NCI-H2227 treated with DMSO at 0.1 percent for 48 hours (cell line): ENCODE measurements at regions not wholly inside any gene's neighbourhood (a gene's known extent, or its start where the extent isn't known, plus 50 kb on each side); places are given as distances from the start of the nearest gene placed in this dataset.

Experiments
- DNase-seq: peaks from one replicate; lab custom pipeline; 2025; lab: John Stamatoyannopoulos, UW

GRCh38 chr15:47506329-47507100 is 210.8 kb upstream of the SEMA6D start:
- peak; percentile 13 for DNase-seq

GRCh38 chr15:47507221-47507985 is 209.9 kb upstream of the SEMA6D start:
- DNase-seq = no peak

DNA sequence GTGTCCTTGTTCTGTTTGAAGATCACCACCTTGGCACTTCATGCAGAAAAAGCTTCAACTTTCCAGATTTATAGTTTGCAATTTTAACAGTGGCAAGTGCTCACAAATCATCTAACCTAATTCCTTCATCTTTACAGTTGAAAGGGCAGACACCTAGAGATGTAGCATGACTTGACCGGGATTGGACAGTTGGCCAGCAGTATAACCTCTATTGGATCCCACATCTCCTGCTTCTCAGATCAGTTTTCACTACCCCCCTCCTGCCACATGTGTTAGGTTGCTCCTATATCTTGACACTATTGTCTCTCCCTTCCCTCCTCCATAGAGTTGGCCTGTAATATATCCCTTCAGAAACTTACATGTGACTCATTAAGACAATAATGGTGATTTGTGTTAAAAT is 206.0 kb upstream of the SEMA6D start:
- DNase-seq = no peak

GRCh38 chr15:47513471-47513870 is 203.8 kb upstream of the SEMA6D start:
- no peak for DNase-seq

DNA sequence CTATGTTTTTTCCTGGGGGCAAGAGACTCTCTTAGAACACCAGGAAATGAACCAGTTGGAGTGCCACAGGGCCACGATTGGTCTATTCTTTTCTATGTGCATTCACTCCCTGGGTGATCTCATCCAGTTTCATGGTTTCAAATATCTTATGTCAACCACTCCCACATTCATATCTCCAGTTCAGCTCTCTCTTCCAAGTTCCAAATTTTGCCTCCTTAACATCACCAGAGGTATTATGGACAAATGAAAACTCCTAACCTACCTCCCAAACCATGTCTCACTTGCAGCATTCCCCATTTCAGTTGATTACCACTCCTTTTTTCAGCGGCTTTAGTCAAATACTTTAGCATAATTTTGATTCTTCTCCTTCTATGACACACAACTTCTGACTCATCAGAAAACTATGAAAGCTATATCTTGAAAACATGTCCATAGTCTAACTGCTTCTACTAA is 203.1 kb upstream of the SEMA6D start:
- DNase-seq = no peak

DNA sequence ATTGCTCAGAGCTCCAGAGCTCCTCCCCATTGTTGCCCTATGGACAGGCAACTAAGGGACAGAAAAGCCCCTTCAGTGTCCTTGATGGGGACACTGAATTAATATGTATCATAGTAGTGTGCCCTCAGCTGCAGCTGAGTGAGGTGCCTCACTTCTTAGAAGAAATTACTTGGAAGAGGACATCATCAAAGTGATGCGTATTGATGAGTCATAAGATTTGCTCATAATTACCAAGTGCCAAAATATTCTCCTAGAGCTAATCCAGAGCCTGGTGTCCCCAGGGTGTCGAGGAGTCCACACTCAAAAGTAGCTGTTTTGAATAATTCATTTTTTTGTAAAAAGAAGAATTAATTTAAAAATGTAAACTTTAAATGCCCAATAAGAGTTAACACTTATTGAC is 200.7 kb upstream of the SEMA6D start:
- no peak for DNase-seq

- no peak for DNase-seq
Observed at GRCh38 chr15:47516972-47517371, 200.3 kb upstream of the SEMA6D start.

DNA sequence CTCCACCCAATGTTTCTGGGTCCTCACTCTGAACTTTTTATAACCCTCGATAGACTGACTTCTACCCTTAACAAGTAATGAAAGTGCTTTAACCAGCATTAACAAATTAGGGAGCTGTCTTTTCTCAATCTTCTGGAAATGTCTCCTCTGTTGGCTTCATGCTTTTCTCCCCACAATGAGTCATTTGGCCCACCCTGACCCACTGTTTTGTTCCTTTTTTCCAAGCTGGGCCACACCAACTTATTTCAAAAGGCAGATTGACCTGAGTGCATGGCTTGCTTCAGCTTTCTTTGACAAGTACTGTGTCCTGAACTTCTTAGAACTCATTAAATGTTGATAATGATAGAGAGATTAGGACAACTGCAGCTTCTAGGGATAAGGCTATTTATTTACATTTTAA is 199.6 kb upstream of the SEMA6D start:
- DNase-seq = no peak

GRCh38 chr15:47523681-47524475 is 193.4 kb upstream of the SEMA6D start:
- DNase-seq = no peak

GRCh38 chr15:47529241-47529640 is 188.1 kb upstream of the SEMA6D start:
- DNase-seq = no peak

DNA sequence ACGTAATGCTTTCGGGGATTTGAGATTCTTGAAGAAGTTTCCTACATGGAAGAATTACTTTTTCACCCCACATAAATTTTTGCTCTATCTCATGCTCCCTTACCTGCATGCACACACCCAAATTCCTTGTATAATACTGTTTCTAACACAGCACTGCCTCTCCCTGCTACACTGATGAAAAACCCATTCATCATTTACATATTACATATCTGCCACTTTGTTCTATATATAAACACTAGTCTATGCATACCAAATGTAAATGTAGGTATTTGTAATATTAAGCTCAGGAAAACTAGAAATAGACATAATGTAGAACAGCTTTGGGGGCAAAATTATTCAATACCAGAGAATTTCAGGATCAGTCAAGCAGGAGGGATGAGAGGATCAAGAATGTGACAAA is 182.6 kb upstream of the SEMA6D start:
- no peak for DNase-seq

- no peak for DNase-seq
Observed at GRCh38 chr15:47541562-47541961, 175.7 kb upstream of the SEMA6D start.

DNA sequence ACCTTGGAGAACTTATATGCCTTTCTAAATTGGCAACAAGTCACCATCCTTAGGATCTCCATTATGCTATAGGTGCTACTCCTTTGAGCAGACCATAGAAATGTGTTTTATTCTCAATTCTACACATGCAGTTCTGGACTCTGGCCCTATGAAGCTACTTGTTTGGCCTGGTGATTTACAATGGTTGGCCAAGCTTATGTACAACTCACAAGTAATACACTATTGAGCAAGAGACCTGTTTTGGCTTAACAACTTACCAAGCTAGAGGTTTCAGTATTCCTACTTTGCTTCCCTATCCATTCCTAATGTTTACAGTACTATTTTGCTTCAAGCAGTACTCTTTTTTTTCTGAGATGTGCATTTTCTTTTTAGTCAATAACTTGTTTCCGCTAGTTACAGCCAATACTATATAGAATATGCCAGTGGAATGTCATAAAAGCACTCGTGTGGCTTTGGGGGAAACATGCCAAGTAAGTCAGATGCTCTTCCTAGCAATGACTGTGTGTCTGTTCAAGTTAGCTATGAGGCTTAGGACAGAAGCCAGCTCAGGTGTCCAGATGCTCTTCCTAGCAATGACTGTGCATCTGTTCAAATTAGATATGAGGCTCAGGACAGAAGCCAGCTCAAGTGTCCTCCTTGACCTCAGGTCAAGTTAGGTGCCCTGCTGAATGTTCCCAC is 174.9 kb upstream of the SEMA6D start:
- no peak for DNase-seq

DNA sequence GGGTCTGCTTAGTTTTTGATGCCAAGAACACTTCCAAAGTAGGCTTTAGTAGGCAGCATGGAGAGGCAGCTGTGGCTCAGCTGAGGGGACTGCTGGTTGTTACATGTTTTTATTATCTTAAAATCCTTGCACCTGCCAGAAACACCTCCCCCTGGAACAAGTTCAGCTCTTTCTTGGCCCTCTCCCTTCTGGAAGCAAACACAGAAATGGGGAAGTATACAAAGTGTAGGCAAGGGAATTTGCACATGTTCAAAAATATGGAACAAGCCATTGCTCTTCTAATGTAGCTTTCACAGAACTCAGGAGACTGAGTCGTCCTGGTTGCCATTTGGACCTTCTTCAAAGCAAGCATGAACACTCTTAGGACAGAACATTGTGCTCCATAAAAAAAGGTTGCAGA is 169.1 kb upstream of the SEMA6D start:
- DNase-seq = no peak

GRCh38 chr15:47548986-47549385 is 168.3 kb upstream of the SEMA6D start:
- no peak for DNase-seq

- DNase-seq = no peak
Observed at GRCh38 chr15:47551079-47551478, 166.2 kb upstream of the SEMA6D start.

DNA sequence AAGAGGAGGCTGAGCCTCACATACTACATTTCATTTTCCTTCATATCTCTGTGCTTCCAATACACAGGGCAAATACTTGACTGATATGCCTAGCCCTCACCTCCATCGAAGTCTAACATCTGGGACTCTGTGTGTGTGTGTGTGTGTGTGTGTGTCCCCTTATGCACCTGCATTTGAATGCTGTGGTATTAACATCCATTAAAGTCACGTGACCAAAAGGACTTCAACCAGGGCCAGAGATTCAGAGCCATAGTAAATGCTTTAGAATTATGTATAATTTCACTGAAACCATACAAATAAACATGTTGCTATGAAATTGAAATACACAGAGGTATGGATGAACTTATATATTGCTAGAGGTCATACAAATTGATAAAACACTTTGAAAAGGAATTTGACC is 165.8 kb upstream of the SEMA6D start:
- no peak for DNase-seq

DNA sequence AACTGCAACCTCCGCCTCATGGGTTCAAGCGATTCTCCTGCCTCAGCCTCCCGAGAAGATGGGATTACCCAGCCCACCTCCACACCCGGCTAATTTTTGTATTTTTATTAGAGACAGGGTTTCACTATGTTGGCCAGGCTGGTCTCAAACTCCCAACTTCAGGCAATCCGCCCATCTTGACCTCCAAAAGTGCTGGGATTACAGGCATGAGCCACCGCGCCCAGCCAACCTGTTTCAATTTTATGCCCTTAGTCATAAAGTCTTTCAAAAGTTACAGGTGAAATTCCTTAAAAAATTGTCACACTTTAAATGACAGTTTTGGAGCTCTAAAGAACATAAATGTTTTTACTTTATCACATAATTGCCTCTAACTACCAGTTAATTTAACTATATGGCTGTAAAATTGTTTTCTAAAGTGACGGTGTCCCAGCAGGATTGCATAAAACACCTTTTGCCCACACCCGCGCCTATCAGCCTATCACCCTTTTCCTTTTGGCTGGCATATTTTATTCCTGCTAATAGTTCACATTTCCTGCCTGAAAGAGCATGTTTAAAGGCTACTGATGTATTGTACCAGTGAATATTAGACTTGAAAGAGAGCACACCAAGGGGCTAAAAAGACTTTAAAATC is 164.2 kb upstream of the SEMA6D start:
- DNase-seq = no peak

DNA sequence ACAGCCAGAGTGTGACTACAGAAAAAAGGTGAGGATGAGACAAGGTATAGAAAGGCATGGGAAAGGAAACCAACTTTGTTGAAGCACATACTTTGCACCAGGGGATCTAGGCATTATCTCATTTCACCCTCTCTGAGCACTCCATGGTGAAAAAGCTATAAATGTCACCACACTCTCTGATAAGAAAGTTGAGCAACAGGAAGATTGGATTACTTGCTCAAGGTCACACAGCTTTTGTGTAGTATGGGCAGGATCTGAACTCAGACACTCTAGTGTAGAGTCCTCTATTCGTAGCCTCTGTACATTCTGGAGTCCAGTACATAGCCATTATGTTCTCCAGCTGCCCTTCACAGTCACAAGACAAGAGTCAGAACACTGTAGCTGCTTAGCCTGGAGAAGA is 163.4 kb upstream of the SEMA6D start:
- DNase-seq = no peak

DNA sequence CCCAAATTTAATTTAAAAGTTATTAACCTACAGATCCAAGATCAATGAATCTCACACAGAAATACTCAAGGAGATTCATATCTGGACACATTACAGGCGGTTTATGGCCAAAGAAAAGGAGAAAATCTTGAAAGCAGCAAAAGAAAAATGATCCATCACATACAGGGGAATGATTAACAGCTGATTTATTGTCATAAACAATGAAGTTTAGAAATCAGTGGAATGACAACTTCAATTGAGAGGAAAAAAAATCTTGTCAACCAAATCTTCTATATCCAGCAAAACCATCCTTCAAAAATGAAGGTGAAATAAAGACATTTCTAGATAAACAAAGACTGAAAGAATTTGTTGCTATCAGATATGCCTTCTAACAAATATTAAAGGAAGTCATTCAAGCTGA is 156.2 kb upstream of the SEMA6D start:
- no peak for DNase-seq

GRCh38 chr15:47565949-47566348 is 151.4 kb upstream of the SEMA6D start:
- no peak for DNase-seq

DNA sequence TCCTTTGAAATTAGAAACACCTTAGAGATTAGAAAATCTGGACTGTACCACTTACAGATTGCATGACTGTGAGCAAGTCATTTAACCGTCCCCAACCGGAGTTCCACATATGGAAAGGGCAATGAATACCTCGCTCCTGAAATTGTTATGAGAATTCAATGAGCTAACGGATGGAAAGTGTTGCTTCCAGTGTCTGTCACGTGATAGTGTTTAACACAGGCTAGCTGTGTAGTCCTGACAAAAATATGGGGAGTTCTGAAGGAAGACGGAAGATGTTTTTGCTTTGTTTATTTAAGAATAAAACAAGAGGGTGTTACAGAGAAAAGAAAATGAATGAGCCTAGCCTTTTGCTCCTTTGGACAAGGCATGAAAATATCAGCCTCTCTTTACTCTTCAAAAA is 150.7 kb upstream of the SEMA6D start:
- DNase-seq = no peak
